Osteoblast (primary cell): ENCODE measurements at regions not wholly inside any gene's neighbourhood (a gene's known extent, or its start where the extent isn't known, plus 50 kb on each side); places are given as distances from the start of the nearest gene placed in this dataset.

Experiments
- DNase-seq: peaks from one replicate; pipeline ENCODE4 v3.0.0; 2011; ENCODE audit warnings: low spot score, mixed read lengths; ENCODE audit not compliant: insufficient read length; ENCODE audit errors: missing footprints
- H2AFZ ChIP-seq: 2 replicates; pipeline ENCODE4 v1.6.0; 2011; ENCODE audit warnings: mild to moderate bottlenecking, low read length
- H3K27ac ChIP-seq: 2 replicates; pipeline ENCODE4 v1.5.1; 2011; ENCODE audit warnings: mild to moderate bottlenecking, low read depth, low read length, moderate library complexity
- H3K27me3 ChIP-seq: 2 replicates; pipeline ENCODE4 v1.6.0; 2012; ENCODE audit warnings: mild to moderate bottlenecking, control low read depth, inconsistent platforms, low read length, moderate library complexity; ENCODE audit not compliant: insufficient read depth
- H3K36me3 ChIP-seq: 2 replicates; pipeline ENCODE4 v1.5.1; 2011; ENCODE audit warnings: mild to moderate bottlenecking, low read length, control low read depth, moderate library complexity; ENCODE audit not compliant: insufficient read depth
- H3K4me1 ChIP-seq: 2 replicates; pipeline ENCODE4 v1.5.1; 2011; ENCODE audit warnings: mild to moderate bottlenecking, low read length, control low read depth, moderate library complexity; ENCODE audit not compliant: insufficient read depth
- H3K4me2 ChIP-seq: 2 replicates; pipeline ENCODE4 v1.6.0; 2011; ENCODE audit warnings: mild to moderate bottlenecking, low read length; ENCODE audit not compliant: insufficient read depth
- H3K4me3 ChIP-seq: fragments of 200-600 bp; sonication (generic); 3 replicates; pipeline ENCODE4 v1.5.1; 2012; ENCODE audit warnings: mild to moderate bottlenecking, low read length, inconsistent platforms; ENCODE audit not compliant: insufficient read depth
- H3K79me2 ChIP-seq: 2 replicates; pipeline ENCODE4 v1.6.0; 2012; ENCODE audit warnings: mild to moderate bottlenecking, low read length, control low read depth, inconsistent platforms; ENCODE audit not compliant: insufficient read depth
- H3K9me3 ChIP-seq: 2 replicates; pipeline ENCODE4 v1.5.1; 2011; ENCODE audit warnings: low read depth, low read length, control low read depth
- H4K20me1 ChIP-seq: 2 replicates; pipeline ENCODE4 v1.6.0; 2012; ENCODE audit warnings: mild to moderate bottlenecking, low read length, control low read depth; ENCODE audit not compliant: insufficient read depth
- CTCF ChIP-seq: IDR thresholded peaks from 2 replicates; pipeline ENCODE4 v1.5.1; 2011; ENCODE audit warnings: mild to moderate bottlenecking, low read depth, low read length, moderate library complexity; ENCODE audit errors: extremely low read depth

- no peaks in the 10 kb centered on the region for H3K9me3 ChIP-seq
- H3K27ac ChIP-seq = no peak overlapping the region
- TF ChIP-seq CTCF = no peak
- H4K20me1 ChIP-seq = no peaks in the 10 kb centered on the region
- H3K4me2 ChIP-seq = no peak overlapping the region
- no peak overlapping the region for H3K4me3 ChIP-seq
- H3K36me3 ChIP-seq = no peaks in the 10 kb centered on the region
- no peaks in the 10 kb centered on the region for H3K4me1 ChIP-seq
- no peak for DNase-seq
- no peaks in the 10 kb centered on the region for H3K27me3 ChIP-seq
- no peaks in the 10 kb centered on the region for H3K79me2 ChIP-seq
- no peak overlapping the region for H2AFZ ChIP-seq
Observed at GRCh38 chr4:18203966-18204365, 182.4 kb upstream of the LCORL start.

- Histone ChIP-seq H3K4me1 (no peaks in the 10 kb centered on the region), H3K4me2 (no peak overlapping the region), H3K9me3 (no peaks in the 10 kb centered on the region), H3K79me2 (no peaks in the 10 kb centered on the region), H3K27me3 (no peaks in the 10 kb centered on the region), H3K27ac (no peak overlapping the region), H4K20me1 (no peaks in the 10 kb centered on the region), H3K4me3 (no peak overlapping the region), H3K36me3 (no peaks in the 10 kb centered on the region), H2AFZ (no peak overlapping the region)
- TF ChIP-seq CTCF = no peak
- DNase-seq = no peak
Observed at GRCh38 chr4:18202486-18202885, 180.9 kb upstream of the LCORL start.

- Histone ChIP-seq H4K20me1 (no peaks in the 10 kb centered on the region), H3K4me1 (no peaks in the 10 kb centered on the region), H3K27me3 (no peaks in the 10 kb centered on the region), H3K4me3 (no peak overlapping the region), H3K36me3 (no peaks in the 10 kb centered on the region), H3K79me2 (no peaks in the 10 kb centered on the region), H2AFZ (no peak overlapping the region), H3K9me3 (no peaks in the 10 kb centered on the region), H3K27ac (no peak overlapping the region), H3K4me2 (no peak overlapping the region)
- no peak for DNase-seq
- TF ChIP-seq CTCF = no peak
Observed at GRCh38 chr4:18201885-18202284, 180.3 kb upstream of the LCORL start.

- no peak for DNase-seq
- TF ChIP-seq CTCF = no peak
Observed at GRCh38 chr4:18198653-18199052, 177.1 kb upstream of the LCORL start.

More at GRCh38 chr4:18198653-18199052, 177.1 kb upstream of the LCORL start:
- no peak overlapping the region for H3K27ac ChIP-seq
- no peak overlapping the region for H2AFZ ChIP-seq
- H3K4me1 ChIP-seq = no peaks in the 10 kb centered on the region
- H4K20me1 ChIP-seq = no peaks in the 10 kb centered on the region
- no peak overlapping the region for H3K4me3 ChIP-seq
- H3K9me3 ChIP-seq = no peaks in the 10 kb centered on the region
- H3K79me2 ChIP-seq = no peaks in the 10 kb centered on the region
- no peaks in the 10 kb centered on the region for H3K36me3 ChIP-seq
- no peak overlapping the region for H3K4me2 ChIP-seq
- no peaks in the 10 kb centered on the region for H3K27me3 ChIP-seq
